ENCODE measurements at regions not wholly inside any gene's neighbourhood (a gene's known extent, or its start where the extent isn't known, plus 50 kb on each side); places are given as distances from the start of the nearest gene placed in this dataset.

GRCh38 chr10:43971306-43971705 lies 322.6 kb upstream of the ZNF32 start:
- no peaks in the 10 kb centered on the region for H3K4me1 ChIP-seq (replicated peaks in 1 of 4; ENCODE audit: control insufficient read depth in 3 of 4, insufficient read depth in 4 of 4, low read length in 3 of 4)
- no peak overlapping the region for H3K14ac ChIP-seq (ENCODE audit: insufficient read length)
- H4K5ac ChIP-seq (ENCODE audit: insufficient read length, low read depth, low read length), result no peak overlapping the region
- no peaks in the 10 kb centered on the region; a peak in 1 of 8 replicates for H3K36me3 ChIP-seq (ENCODE audit: control insufficient read depth in 2 of 4, insufficient read depth in 4 of 4, low read length in 3 of 4)
- POLR2A ChIA-PET (ENCODE audit: partially characterized antibody), result no interaction called here
- no peak overlapping the region for H2BK5ac ChIP-seq (ENCODE audit: low read depth, low read length)
- no peak overlapping the region for H4K8ac ChIP-seq (ENCODE audit: extremely low read depth, insufficient read depth, low read length)
- no peak overlapping the region for H2BK20ac ChIP-seq (ENCODE audit: low read length)
- H3K9ac ChIP-seq (replicated peaks in 1 of 4; ENCODE audit: extremely low read depth in 1 of 4, low read depth in 3 of 4, low read length in 3 of 4), result no peak overlapping the region
- no peak overlapping the region for H2AFZ ChIP-seq (ENCODE audit: low read length)
- H3K27me3 ChIP-seq (replicated peaks in 1 of 4; ENCODE audit: control insufficient read depth in 3 of 4, extremely low read depth in 1 of 4, insufficient read depth in 3 of 4, low read length in 3 of 4), result no peaks in the 10 kb centered on the region
- H2BK15ac ChIP-seq (ENCODE audit: low read length), result no peak overlapping the region
- H2BK12ac ChIP-seq (ENCODE audit: low read depth, low read length), result no peak overlapping the region
- H3K27ac ChIP-seq (ENCODE audit: low read depth, low read length), result no peak overlapping the region
- no peak overlapping the region for H3K4ac ChIP-seq (replicated peaks; ENCODE audit: insufficient read length, low read depth, low read length)
- CTCF ChIA-PET (ENCODE audit: partially characterized antibody), result no interaction called here
- H3K23me2 ChIP-seq (ENCODE audit: low read depth, low read length), result no peaks in the 10 kb centered on the region
- H3K79me2 ChIP-seq (ENCODE audit: control insufficient read depth in 1 of 2, insufficient read depth in 2 of 2, low read length in 2 of 2), result no peaks in the 10 kb centered on the region
- WGBS, 2 experiments (ENCODE audit: extremely low coverage in 1 of 2, insufficient coverage in 1 of 2, insufficient read length in 1 of 2, insufficient replicate concordance in 2 of 2, low coverage in 1 of 2, low lambda C conversion rate in 2 of 2, missing lambda C conversion rate in 1 of 2), result 91% methylated on average over 5 of the region's 5 CpGs; no CpG with 5 or more reads in 1 of the 2 experiments
- H3K4me3 ChIP-seq (ENCODE audit: extremely low read depth in 1 of 4, insufficient read depth in 2 of 4, low read depth in 3 of 4, low read length in 4 of 4), result no peak overlapping the region
- H2BK120ac ChIP-seq (replicated peaks; ENCODE audit: low read depth, low read length), result no peak overlapping the region
- no peak overlapping the region for H3K4me2 ChIP-seq (ENCODE audit: insufficient read depth in 1 of 2, low read depth in 2 of 2, low read length in 2 of 2)
- no peak overlapping the region for H3K18ac ChIP-seq (ENCODE audit: extremely low read depth, low read length)
- no peaks in the 10 kb centered on the region for H3K79me1 ChIP-seq (ENCODE audit: low read depth, low read length)
- no peak overlapping the region for H3K56ac ChIP-seq (replicated peaks; ENCODE audit: insufficient read length, low read depth, low read length)
- H4K20me1 ChIP-seq (replicated peaks in 1 of 2; ENCODE audit: control insufficient read depth in 1 of 2, insufficient read depth in 2 of 2, low read length in 2 of 2), result no peaks in the 10 kb centered on the region
- no peak overlapping the region for H4K91ac ChIP-seq (replicated peaks; ENCODE audit: insufficient read length, low read length)
- no peak for DNase-seq (ENCODE audit: low read depth in 1 of 2, low spot score in 2 of 2)
- H2AK5ac ChIP-seq (ENCODE audit: low read depth, low read length), result no peak overlapping the region
- no peaks in the 10 kb centered on the region for H3K9me3 ChIP-seq (ENCODE audit: insufficient read depth in 2 of 2, low read depth in 1 of 2, low read length in 1 of 2)
- no peak overlapping the region for H3K23ac ChIP-seq (ENCODE audit: insufficient read length)
- FAIRE-seq, result no peak
- no peak for TF ChIP-seq CHD7 (IDR thresholded peaks at IDR 0.05; ENCODE audit: insufficient replicate concordance, low read length)

Data from H1 (cell line).